Endothelial cell of umbilical vein (primary cell): ENCODE measurements at regions not wholly inside any gene's neighbourhood (a gene's known extent, or its start where the extent isn't known, plus 50 kb on each side); places are given as distances from the start of the nearest gene placed in this dataset.

Source experiments
- BruUV-seq: library from RNA; stranded (reverse); fragments of 400-500 nt; replicated peaks from 2 replicates; lab custom pipeline; 2021; lab: Mats Ljungman, UMichigan
- CTCF ChIA-PET: fragments of 300-600, 350-600 bp; sonication (Branson Sonifier 250); formaldehyde crosslinking; loops from one replicate; lab custom pipeline; 2021; ENCODE audit warnings: antibody characterized with exemption, inconsistent platforms; lab: Charles Lee
- POLR2A ChIA-PET: fragments of 300-600, 350-600 bp; sonication (Branson Sonifier 250); formaldehyde crosslinking; loops from one replicate; lab custom pipeline; 2021; ENCODE audit warnings: antibody characterized with exemption, inconsistent platforms; lab: Charles Lee
- DNase-seq: peaks from one replicate; pipeline ENCODE4 v3.0.0-alpha.2; 2011; ENCODE audit warnings: low read depth, low spot score
- FAIRE-seq: peaks from 2 replicates; lab custom pipeline; 2011; peaks lifted over from hg19 to GRCh38; lab: Jason Lieb, UNC
- H2AFZ ChIP-seq: 2 replicates; pipeline ENCODE4 v1.6.0; 2012; ENCODE audit warnings: low read depth, low read length, control low read depth, inconsistent platforms
- H3K27ac ChIP-seq: 2 replicates; pipeline ENCODE4 v1.5.1; 2011; ENCODE audit warnings: low read depth, mild to moderate bottlenecking, control low read depth, low read length, moderate library complexity; ENCODE audit not compliant: insufficient read depth
- H3K27me3 ChIP-seq, 2 experiments: 2 replicates each; pipeline versions ENCODE4 v1.6.0 to v1.6.1; 2011; ENCODE audit warnings: low read length in 2 of 2, mixed read lengths in 1 of 2; ENCODE audit not compliant: control insufficient read depth in 2 of 2, insufficient read depth in 2 of 2
- H3K36me3 ChIP-seq, 2 experiments: 2 replicates in 1 of 2; 3 replicates in 1 of 2; pipeline ENCODE4 v1.5.1; 2011; ENCODE audit warnings: low read length in 2 of 2, mild to moderate bottlenecking in 1 of 2, moderate library complexity in 1 of 2; ENCODE audit not compliant: control insufficient read depth in 2 of 2, insufficient read depth in 2 of 2; ENCODE audit errors: extremely low read depth in 1 of 2
- H3K4me1 ChIP-seq: 3 replicates; pipeline ENCODE4 v1.5.1; 2011; ENCODE audit warnings: mild to moderate bottlenecking, low read length; ENCODE audit not compliant: control insufficient read depth, insufficient read depth; ENCODE audit errors: extremely low read depth
- H3K4me2 ChIP-seq: 2 replicates; pipeline ENCODE4 v1.6.1; 2011; ENCODE audit warnings: low read length, control low read depth, mixed read lengths; ENCODE audit not compliant: insufficient read depth
- H3K4me3 ChIP-seq, 3 experiments: fragments of 200-600 bp in 1 of 3; sonication (generic), shearing (Covaris generic) in 1 of 3; replicated peaks in 1 of 3; 2 replicates each; pipeline ENCODE4 v1.5.1; 2011 to 2016; ENCODE audit warnings: control low read depth in 3 of 3, low read length in 3 of 3, mild to moderate bottlenecking in 2 of 3, inconsistent platforms in 1 of 3, low read depth in 1 of 3, moderate library complexity in 1 of 3; ENCODE audit not compliant: insufficient read depth in 1 of 3
- H3K79me2 ChIP-seq: 2 replicates; pipeline ENCODE4 v1.6.0; 2012; ENCODE audit warnings: low read length, inconsistent platforms; ENCODE audit not compliant: control insufficient read depth, insufficient read depth
- H3K9ac ChIP-seq: replicated peaks from 2 replicates; pipeline ENCODE3; 2011; ENCODE audit warnings: low read length, control low read depth; ENCODE audit not compliant: insufficient read depth; ENCODE audit errors: extremely low read depth
- H3K9me1 ChIP-seq: replicated peaks from 3 replicates; pipeline ENCODE4 v1.6.0; 2011; ENCODE audit warnings: mild to moderate bottlenecking, low read length; ENCODE audit not compliant: control insufficient read depth, insufficient read depth; ENCODE audit errors: extremely low read depth
- H3K9me3 ChIP-seq: replicated peaks from 2 replicates; pipeline ENCODE4 v1.5.1; 2012; ENCODE audit warnings: low read length, inconsistent platforms; ENCODE audit not compliant: control insufficient read depth, insufficient read depth
- H4K20me1 ChIP-seq: replicated peaks from 2 replicates; pipeline ENCODE3; 2011; ENCODE audit warnings: mild to moderate bottlenecking, low read length; ENCODE audit not compliant: control insufficient read depth, insufficient read depth; ENCODE audit errors: extremely low read depth
- EZH2 ChIP-seq: IDR thresholded peaks from 2 replicates; pipeline ENCODE4 v1.6.1; 2012; ENCODE audit warnings: borderline replicate concordance, low read depth, mild to moderate bottlenecking, moderate library complexity, low read length, inconsistent platforms; ENCODE audit not compliant: severe bottlenecking
- FOS ChIP-seq: IDR thresholded peaks from 2 replicates; pipeline ENCODE4 v1.6.1; 2011; ENCODE audit warnings: mild to moderate bottlenecking, low read length, moderate library complexity, borderline replicate concordance; ENCODE audit not compliant: insufficient read depth
- GATA2 ChIP-seq: IDR thresholded peaks from 2 replicates; pipeline ENCODE4 v1.7.0; 2011; ENCODE audit warnings: low read depth, mild to moderate bottlenecking, moderate library complexity, mixed read lengths, low read length; ENCODE audit not compliant: insufficient read length, insufficient read depth
- JUN ChIP-seq: IDR thresholded peaks from 2 replicates; pipeline ENCODE4 v1.6.1; 2011; ENCODE audit warnings: borderline replicate concordance, low read depth; ENCODE audit not compliant: insufficient read length, insufficient read depth
- MYC ChIP-seq: IDR thresholded peaks from one replicate; pipeline ENCODE4 v1.6.1; 2011; ENCODE audit warnings: mild to moderate bottlenecking, low read depth, low read length
- POLR2A ChIP-seq: IDR thresholded peaks from 2 replicates; pipeline ENCODE4 v1.6.1; 2012; ENCODE audit warnings: low read depth, mild to moderate bottlenecking, control low read depth, low read length
- POLR2AphosphoS5 ChIP-seq: IDR thresholded peaks from 2 replicates; pipeline ENCODE4 v1.6.1; 2012; ENCODE audit warnings: low read depth, mild to moderate bottlenecking, control low read depth, low read length, moderate library complexity; ENCODE audit not compliant: insufficient read depth
- dilution Hi-C: fragments of 300-500 bp; cut with MboI; formaldehyde crosslinking; loops from one replicate; pipeline ENCODE4 v1.15.0; 2019; ENCODE audit warnings: low sequenced_read_pairs; ENCODE audit not compliant: extremely low pct_ligation_motif_present
- intact Hi-C: fragments of 100-400 bp; cut with micrococcal nuclease; formaldehyde crosslinking; loops from one replicate; pipeline ENCODE4 v1.10.0; 2022
- TF ChIP-seq, protein P1 (sequence below), 2 donors: IDR thresholded peaks; 1 replicate in 1 of 2; 2 replicates in 1 of 2; pipeline ENCODE4 v1.5.1; 2011; ENCODE audit warnings: low read length in 2 of 2, mild to moderate bottlenecking in 2 of 2, moderate library complexity in 2 of 2, control low read depth in 1 of 2, inconsistent platforms in 1 of 2, low read depth in 1 of 2; ENCODE audit not compliant: insufficient read depth in 1 of 2; ENCODE audit errors: extremely low read depth in 1 of 2
- TF ChIP-seq, protein P2 (sequence below): IDR thresholded peaks from 2 replicates; pipeline ENCODE4 v1.6.1; 2011; ENCODE audit not compliant: insufficient read depth, insufficient read length

DNA sequence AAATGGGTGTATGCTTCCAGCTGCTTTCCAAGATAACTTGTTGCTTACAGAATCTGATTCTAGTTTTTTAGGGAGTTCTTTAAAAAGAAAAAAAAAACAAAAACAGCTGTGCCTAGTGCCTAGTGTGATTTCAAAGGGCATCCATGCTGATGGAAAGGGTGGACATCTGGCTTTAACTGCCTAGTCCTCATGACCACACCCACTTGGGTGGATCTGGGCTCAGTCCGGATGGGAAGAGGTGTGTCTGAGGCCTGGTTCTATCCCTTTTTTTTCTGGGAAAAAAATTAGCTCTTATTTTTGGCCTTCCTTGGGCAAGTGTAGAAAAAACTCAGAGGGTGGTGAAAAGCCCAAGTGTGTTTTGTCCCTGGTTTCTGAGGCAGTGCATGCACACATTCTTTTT is 132.3 kb upstream of the CDH11 start:
- intact Hi-C loops, result no loop called here
- POLR2A ChIA-PET, result no interaction called here

More for the DNA sequence above, 132.3 kb upstream of the CDH11 start:
- CTCF ChIA-PET, result no interaction called here
- no peak overlapping the region for H2AFZ ChIP-seq
- H3K36me3 ChIP-seq, result no peaks in the 10 kb centered on the region
- DNase-seq (no peak), FAIRE-seq (no peak)
- H3K27ac ChIP-seq, result no peak overlapping the region
- dilution Hi-C loops, result no loop called here
- H3K27me3 ChIP-seq, result no peaks in the 10 kb centered on the region
- H3K79me2 ChIP-seq, result no peaks in the 10 kb centered on the region
- no peaks in the 10 kb centered on the region for H3K4me1 ChIP-seq
- no peak overlapping the region for H3K9ac ChIP-seq
- H3K9me3 ChIP-seq, result no peaks in the 10 kb centered on the region
- H4K20me1 ChIP-seq, result no peaks in the 10 kb centered on the region
- no peak for TF ChIP-seq POLR2AphosphoS5
- TF ChIP-seq GATA2, result no peak
- TF ChIP-seq JUN, result no peak
- TF ChIP-seq FOS, result no peak
- no peak for TF ChIP-seq EZH2
- TF ChIP-seq MYC, result no peak
- TF ChIP-seq, protein P1, sequence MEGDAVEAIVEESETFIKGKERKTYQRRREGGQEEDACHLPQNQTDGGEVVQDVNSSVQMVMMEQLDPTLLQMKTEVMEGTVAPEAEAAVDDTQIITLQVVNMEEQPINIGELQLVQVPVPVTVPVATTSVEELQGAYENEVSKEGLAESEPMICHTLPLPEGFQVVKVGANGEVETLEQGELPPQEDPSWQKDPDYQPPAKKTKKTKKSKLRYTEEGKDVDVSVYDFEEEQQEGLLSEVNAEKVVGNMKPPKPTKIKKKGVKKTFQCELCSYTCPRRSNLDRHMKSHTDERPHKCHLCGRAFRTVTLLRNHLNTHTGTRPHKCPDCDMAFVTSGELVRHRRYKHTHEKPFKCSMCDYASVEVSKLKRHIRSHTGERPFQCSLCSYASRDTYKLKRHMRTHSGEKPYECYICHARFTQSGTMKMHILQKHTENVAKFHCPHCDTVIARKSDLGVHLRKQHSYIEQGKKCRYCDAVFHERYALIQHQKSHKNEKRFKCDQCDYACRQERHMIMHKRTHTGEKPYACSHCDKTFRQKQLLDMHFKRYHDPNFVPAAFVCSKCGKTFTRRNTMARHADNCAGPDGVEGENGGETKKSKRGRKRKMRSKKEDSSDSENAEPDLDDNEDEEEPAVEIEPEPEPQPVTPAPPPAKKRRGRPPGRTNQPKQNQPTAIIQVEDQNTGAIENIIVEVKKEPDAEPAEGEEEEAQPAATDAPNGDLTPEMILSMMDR (IDR thresholded peaks at IDR 0.05; ENCODE audit: extremely low read depth in 1 of 2, insufficient read depth in 1 of 2, low read depth in 1 of 2, low read length in 2 of 2), result no peak
- TF ChIP-seq, protein P2, sequence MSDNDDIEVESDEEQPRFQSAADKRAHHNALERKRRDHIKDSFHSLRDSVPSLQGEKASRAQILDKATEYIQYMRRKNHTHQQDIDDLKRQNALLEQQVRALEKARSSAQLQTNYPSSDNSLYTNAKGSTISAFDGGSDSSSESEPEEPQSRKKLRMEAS, result no peak
- no peak for TF ChIP-seq POLR2A
- H3K9me1 ChIP-seq, result no peaks in the 10 kb centered on the region
- H3K4me3 ChIP-seq, result no peak overlapping the region
- no peak overlapping the region for H3K4me2 ChIP-seq
- BruUV-seq, result no TSS peak
